Gastrocnemius medialis (tissue), 4 donors: ENCODE measurements at regions not wholly inside any gene's neighbourhood (a gene's known extent, or its start where the extent isn't known, plus 50 kb on each side); places are given as distances from the start of the nearest gene placed in this dataset.

Experiments
- POLR2A ChIP-seq, 2 donors: fragments of 450-650 bp; IDR thresholded peaks; one replicate each; pipeline ENCODE4 v1.6.1; 2017; ENCODE audit warnings: antibody characterized with exemption in 2 of 2, mild to moderate bottlenecking in 2 of 2, moderate library complexity in 2 of 2
- TF ChIP-seq, protein P1 (sequence below), 5 experiments: fragments of 450-650 bp in 3 of 5; fragments of 200-600 bp in 2 of 5; sonication (generic) in 2 of 5; IDR thresholded peaks in 4 of 5; conservative IDR thresholded peaks in 1 of 5; 1 replicate in 4 of 5; 2 replicates in 1 of 5; pipeline ENCODE4 v1.5.1; 2016 to 2019; ENCODE audit warnings: antibody characterized with exemption in 5 of 5, mild to moderate bottlenecking in 3 of 5, moderate library complexity in 3 of 5

DNA sequence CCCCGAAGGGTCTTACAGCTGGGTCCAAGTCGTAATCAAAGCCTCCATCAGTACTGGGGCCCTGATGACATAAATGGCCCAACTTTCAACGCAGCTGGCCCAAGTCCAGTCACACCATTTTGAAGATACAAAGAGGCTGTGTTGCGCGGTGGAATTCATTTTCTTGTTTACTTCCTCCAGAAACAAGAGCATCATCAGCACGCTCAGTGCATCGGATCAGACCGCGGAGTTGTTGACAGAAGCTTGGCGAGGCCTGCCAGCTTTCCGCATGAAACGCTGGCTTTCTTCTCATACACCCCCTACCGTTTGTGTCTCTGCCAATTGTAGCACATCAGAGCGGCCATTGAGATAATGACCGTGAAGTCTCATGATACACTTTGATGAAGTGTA is 101.7 kb upstream of the SPATA31D4 start:
- TF ChIP-seq, protein P1, sequence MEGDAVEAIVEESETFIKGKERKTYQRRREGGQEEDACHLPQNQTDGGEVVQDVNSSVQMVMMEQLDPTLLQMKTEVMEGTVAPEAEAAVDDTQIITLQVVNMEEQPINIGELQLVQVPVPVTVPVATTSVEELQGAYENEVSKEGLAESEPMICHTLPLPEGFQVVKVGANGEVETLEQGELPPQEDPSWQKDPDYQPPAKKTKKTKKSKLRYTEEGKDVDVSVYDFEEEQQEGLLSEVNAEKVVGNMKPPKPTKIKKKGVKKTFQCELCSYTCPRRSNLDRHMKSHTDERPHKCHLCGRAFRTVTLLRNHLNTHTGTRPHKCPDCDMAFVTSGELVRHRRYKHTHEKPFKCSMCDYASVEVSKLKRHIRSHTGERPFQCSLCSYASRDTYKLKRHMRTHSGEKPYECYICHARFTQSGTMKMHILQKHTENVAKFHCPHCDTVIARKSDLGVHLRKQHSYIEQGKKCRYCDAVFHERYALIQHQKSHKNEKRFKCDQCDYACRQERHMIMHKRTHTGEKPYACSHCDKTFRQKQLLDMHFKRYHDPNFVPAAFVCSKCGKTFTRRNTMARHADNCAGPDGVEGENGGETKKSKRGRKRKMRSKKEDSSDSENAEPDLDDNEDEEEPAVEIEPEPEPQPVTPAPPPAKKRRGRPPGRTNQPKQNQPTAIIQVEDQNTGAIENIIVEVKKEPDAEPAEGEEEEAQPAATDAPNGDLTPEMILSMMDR (IDR thresholded peaks at IDR 0.05 in 4 of 5, conservative IDR thresholded peaks at IDR 0.05 in 1 of 5): no peak
- no peak for TF ChIP-seq POLR2A (IDR thresholded peaks at IDR 0.05)
